Daoy (cell line): ENCODE measurements at regions not wholly inside any gene's neighbourhood (a gene's known extent, or its start where the extent isn't known, plus 50 kb on each side); places are given as distances from the start of the nearest gene placed in this dataset.

Experiments used
- DNase-seq: peaks from one replicate; pipeline ENCODE4 v3.0.0-alpha.2; 2015; ENCODE audit warnings: low read depth

DNA sequence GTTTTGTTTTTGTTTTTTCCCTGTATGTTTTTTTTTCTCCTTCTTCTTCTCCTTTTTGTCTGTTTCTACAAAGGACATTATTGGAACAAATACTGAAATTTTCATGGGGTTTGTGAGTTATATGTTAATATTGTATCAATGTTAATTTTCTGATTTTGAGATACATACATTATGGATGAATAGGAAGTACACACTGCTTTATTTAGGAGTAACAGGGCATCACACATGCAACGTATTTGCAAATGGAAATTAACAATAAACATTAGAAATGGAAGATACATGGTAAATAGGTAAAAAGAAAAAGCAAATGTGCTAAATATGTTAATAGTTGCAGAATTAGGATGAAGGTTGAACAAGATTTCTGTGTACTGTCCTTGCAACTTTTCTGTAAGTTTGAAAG lies 477.2 kb upstream of the INTU start:
- no peak for DNase-seq

DNA sequence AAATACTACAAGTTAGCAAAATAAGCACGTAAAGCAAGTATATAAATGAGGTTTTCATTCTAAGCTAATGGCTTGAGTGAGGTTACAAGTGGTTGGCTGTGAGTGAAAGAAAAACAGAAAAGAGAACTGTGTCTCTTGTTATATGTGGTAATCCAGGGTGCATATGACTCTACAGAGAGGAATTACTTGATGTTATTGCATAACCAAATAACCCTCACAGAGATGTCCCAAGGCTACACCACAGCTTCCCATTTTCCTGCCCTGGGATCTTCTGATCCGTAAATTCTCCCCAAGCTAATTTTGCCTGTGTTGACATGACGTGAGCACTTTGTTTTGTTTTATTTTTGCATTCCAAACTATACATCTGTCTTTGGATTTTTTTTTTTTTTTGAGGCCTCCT lies 470.0 kb upstream of the INTU start:
- no peak for DNase-seq

DNA sequence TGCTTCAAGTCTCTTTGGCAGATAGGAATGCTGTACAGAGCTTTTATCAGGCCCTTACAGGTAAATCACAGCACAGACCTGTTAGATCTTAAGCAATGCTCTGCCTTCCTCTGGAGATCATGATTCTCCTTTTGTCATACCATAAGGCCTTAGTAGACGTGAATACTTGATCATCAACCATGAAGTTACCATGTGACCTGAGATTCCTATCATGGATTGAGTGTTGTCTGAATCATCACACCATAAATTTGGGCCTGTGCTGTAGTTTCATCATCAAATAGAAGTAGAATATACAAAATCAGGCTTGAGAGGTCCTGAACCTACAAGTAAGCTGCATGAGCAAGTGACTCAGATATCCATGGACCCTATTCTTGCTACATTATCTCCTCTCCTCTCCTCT lies 466.8 kb upstream of the INTU start:
- DNase-seq, result no peak

DNA sequence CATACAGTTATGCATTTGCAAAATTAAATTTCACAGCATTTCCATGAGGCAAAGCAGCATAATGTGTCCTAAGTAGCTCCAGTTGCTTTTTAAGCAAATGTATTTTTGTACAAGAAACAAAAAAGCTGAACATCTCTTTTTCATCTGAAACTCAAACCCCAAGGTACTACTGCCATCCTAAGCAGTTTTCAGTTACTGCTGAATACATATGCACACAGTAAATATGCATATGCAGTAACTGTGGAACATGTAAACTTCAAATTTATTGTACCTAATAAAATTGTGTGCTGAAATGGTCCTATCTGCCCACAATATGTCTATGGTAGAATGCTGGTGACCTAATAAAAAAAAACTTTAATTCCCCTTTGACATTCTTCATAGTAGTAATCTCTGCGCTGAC lies 458.6 kb upstream of the INTU start:
- no peak for DNase-seq

DNA sequence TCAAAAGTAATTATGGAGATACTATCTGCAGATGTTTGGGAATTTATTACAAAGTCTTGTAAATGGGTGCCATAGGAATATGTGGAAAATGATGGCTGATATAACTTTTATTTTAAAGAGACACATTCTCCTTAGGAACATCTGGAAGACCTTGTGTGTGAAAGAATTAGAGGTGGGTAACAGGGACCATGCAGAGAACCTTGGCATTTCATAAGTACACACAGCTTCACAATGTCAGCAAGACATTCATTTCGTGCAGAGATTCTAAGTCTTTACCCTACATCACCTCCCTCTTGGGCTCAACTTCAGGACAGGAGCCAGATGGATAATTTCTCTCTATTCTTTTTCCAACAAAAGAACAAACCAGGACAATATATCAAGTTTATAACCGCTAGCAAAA lies 458.1 kb upstream of the INTU start:
- no peak for DNase-seq

DNA sequence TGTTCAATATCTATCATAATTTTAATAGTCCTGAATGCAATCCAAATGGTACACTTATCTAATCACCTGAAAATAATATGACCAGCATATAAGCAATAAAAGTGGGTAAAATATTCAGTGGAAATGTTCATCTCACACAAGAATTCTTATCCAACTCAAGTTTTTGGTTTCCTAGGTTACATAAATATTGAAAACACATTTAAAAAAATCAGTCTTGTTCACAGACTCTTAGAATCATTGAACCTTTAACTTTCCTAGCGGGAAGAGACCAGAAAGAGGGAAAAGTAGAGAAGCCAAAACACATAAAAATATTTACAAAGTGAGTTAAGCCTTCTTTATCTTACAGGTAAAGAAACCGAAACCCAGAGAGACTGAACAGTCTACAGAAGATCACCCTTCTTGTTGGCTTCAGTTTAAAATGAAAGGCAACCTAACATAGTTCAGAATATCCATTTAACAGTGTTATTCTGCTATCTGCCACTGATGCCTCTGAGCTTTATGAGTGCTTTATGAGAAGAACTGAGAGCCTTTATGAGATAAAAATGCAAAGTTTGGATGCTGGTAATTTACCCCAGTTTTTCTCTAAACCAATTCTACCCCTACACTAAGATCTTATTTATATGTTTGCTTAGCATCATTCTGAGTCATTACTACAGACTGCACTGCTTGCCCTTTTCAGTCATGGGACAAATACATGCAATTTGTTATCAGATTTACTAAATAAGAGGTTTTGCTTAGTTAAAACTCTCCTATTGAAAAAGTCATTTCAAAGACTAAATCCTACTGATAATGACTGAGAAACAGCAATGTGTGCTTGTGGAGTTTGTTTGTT lies 453.3 kb upstream of the INTU start:
- DNase-seq, result no peak

DNA sequence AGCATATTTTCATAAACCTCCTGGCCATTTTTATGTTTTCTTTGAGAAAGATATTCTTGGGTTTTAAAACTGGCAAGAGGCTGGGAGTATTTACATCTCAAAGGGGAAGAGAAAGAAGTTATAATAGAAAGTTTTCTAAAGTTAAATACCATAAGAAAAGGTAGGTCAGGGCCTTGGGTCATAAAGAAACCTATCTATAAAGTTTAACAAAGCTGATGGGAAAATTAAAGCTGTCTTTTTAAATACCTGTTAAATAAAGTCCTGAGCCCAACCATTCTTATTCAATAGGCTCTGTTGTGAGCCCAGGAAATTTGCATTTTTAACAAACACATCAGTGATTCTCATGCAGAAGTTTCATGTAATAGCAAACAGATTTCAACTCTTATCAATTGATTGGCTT lies 451.8 kb upstream of the INTU start:
- DNase-seq, result no peak

DNA sequence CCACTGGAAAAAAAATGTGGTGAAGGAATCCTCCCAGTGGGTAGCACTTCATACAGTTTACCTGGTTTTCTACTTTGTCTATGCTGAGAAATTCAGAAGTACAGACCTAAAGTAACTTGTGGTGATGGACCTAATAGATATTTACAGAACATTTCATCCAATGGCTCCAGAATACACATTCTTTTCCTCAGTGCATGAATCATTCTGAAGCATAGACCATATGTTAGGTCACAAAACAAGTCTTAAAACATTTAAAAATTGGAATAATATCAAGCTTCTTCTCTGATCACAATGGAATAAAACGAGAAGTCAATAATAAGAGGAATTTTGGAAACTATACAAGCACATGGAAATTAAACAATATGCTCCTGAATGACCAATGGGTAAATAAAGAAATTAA lies 450.1 kb upstream of the INTU start:
- no peak for DNase-seq

DNA sequence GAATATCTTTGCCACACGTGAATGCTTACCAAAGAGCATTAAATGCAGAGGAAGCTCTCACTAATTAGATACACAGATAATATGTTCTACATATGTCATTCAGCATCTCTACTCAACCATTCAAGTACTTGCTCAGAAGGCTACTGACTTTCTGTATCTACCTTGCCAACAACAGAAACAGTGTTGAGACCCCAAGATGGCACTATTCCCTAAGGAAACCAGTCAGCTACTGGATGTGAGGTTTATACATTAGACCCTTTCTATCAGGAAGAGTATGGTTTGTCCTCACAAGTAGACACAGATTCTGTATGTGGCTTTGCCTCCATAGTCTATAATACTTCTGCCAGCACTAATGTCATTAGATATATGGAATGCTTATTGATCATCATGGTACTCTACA lies 443.9 kb upstream of the INTU start:
- DNase-seq, result no peak

DNA sequence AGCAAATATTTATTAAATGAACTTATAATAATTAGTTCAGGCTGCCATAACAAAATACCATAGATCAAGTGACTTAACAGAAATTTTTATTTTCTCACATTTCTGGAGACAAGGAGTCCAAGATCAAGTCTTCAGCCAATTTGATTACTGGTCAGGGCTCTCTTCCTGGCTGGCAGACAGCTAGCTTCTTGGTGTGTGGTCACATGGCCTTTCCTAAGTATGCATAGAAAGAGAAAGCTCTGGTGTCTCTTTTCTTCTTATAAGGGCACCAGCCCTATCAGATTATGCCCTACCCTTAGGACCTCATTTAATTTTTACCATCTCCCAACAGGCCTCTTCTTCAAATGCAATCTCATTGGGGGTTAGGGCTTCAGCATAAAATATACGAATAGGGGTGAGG lies 438.5 kb upstream of the INTU start:
- DNase-seq, result no peak

DNA sequence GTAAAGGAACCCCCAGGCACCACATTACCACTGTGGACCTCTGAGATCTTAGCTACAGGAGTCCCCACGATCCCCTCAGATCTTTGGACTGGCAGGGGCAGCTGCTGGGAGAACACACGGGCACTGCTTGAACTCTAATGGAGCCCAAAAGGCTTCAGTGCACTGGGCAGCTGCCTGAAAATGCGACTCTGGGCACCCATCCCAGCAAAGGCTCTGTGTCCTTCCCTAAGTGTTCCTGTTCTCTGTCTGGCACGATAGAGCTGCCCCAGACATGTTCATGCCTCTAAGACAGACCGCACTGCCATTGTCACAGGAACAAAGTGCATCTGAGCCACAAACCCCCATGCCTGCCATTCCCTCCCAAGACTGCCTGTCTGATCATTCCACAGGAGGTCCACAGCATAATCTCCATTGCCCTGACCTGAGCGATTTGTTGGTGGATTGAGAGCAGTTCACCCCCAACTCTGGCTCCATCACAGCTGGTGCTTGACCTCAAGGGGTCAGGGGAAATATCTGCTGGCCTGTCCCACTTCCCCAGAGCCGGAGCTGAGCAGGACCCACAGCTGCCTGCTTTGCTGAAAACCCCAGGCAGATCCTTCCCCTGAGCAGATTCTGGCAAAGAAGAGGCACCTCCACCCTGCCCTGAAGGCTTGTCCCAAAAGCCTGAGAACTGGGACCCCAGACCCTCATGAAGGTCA lies 436.0 kb upstream of the INTU start:
- no peak for DNase-seq

DNA sequence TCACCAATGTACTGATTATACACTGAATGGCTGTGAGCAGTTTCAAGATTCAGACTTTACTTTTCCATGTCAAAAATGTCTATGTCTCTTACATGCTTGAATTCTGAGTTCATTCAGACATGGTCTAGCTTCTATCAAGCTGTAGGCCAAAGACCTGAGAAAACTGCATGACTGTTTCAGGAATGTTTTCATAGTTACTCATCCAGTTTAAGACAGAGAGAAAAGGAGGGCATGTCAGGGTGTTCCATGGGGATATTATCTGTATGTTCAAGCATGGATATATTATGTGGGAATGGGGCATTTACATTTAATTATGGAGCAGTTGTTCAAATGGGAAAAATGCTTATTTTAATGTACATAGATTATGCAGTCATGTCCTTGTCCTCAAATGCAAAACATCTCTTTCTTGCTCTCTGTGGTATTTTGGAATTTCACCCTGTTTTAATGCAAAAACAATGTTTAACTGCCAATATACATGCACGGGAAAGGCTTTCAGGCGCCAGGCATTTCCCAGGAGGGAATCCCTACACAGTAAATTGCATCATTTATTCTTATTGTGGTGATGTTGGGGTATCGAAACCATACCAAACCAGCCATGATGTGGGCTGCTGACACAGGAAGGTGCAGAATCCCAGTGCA lies 429.1 kb upstream of the INTU start:
- no peak for DNase-seq

DNA sequence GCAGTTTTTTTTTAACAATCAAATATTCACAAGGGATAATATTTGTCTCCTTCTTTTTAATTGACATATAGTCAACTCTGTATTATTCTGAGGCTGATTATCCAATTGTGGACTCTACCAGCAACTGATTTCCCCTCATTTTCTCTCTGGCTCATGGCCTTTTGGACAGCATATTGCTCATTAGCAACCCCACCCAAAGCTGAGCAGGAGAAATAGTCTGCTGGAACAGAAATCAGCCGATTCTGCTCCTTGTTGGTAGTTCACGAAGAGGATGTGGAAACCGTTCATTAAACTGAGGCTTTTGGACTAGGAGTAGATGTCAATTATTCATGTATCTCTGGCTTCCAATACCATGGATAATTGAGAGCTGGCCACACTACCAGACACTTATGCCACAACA lies 428.4 kb upstream of the INTU start:
- no peak for DNase-seq

DNA sequence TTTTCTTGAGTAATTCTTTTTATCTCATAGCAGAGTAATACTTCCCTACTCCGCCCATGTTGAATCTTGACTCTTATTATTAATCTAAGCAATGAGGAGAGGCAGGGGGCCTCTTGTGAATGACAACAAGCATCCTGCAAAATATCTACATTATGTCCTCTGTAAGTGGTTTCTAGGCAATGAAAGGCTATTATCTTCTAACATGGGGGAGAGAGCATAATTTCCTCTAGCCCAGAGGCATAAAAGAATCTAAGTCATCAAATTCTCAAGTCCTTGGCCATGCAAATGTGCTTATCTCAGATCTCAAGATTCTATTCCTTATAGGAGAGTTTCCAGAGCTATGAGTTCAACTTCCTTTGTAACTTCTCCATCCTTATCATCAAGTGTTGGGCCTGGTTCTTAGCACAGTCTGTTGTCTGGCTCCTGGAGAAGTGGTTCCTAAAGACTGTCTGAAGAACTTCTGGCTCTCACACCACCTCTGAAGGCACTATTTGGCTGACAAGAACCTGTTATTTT lies 423.1 kb upstream of the INTU start:
- no peak for DNase-seq

DNA sequence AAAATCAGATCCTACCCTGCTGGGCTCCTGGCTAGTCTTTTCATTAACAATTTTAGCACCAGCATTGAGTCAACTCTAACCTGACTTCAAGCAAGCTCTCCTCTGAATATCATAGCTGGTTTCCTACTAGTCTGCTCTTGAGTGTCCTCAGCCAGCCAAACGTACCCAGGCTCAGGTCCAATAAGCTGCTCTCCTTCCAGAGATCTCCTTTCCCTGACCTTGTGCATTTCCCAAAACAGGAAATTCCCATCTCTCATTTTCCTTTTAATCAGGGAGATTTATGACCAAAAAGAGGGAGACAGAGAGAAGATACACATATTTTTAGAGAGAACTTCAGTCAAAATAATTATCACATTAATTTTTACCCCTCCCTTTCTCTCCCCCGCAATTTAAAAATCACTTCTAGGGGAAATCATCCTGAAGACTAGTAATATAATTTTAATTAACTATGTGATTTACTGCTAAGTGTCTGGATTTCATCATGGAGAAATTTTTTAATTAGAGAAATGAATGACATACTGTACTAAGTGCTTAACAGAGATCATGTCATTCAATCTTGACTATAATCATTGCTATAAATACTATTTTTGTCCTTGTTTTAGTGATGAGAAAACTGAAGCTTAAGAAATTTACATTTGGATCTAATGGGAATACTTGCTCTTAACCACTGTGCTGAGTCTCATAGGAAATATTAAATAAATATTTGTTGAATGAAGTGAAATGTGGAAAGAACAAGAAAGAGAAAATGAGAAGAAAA lies 421.7 kb upstream of the INTU start:
- no peak for DNase-seq

DNA sequence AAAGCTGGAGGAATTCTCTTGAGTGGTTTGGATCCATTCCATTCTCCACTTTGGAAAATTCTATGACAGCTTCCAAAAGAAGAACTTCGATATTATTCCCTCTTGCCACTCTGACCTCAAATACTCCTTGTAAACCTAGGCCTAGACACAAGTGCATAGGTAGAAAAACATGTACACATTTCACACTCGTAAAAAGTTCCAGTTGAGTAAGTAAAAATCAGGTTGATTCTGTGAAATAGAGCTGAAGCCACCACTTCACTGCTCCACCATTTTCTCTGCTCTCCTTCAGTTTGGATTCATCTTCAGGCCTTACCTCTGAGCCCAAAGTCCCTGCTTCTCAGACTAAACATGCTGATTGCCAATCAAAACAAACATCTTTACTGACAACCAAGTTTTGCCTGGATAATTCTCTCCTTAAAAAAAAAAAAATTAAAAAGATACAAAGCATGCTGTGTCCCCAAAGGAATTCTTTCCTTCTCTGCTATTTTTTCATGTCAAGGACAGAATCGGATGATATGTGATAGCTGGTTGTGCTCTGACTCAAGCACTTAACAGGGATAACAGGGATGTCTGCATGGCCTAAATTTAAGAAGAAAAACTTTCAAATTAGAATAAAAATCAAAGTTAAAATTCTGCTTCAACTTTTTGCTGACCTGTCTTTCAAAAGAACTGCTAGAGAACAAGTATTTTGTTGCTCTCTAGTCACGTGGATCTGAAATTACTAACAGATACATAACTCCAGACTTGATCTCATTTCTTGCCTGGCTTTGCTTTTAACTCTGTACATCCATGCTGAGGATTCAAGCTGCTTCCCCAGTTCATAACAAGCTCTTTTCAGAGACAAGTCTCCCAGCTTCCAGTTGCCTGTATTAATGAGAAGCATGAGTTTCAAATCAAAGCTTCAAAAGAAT lies 420.9 kb upstream of the INTU start:
- no peak for DNase-seq

DNA sequence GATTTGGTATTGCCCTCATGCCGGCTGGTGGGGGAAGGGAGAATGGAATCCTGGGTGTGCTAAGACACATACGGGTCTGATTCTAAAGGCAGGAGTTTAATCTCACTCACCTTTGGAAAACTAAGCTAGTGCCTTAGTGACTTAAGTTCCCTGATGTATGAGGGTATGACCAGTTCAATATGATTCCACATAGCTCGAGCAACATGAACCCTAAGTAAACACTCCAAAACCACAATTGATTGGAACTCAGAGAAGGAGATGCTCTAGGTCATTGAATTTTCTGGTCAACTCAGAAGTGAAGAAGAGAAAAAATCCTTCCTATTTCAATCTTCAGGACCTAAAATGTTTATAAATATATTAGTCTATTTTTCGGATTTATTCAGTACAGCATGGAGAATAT lies 420.1 kb upstream of the INTU start:
- no peak for DNase-seq

DNA sequence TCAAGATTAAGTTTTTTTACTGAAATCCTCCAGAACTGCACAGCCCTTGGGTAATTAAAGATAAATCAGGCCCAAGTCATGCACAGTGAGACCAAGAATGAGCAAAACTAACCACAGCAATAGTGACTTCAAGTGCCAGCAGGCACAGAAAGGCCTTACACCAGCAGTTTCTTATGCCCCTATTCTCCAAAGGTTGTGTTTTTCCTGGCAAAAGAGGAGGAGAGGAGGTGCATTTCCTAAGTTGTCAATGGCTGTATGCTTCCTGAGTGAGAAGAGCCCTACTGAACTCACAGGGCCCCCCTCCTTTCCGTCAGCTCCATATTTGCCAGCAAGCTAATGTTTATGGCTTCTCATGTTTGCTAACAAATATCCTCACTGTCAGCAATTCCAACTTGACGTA lies 418.7 kb upstream of the INTU start:
- no peak for DNase-seq

DNA sequence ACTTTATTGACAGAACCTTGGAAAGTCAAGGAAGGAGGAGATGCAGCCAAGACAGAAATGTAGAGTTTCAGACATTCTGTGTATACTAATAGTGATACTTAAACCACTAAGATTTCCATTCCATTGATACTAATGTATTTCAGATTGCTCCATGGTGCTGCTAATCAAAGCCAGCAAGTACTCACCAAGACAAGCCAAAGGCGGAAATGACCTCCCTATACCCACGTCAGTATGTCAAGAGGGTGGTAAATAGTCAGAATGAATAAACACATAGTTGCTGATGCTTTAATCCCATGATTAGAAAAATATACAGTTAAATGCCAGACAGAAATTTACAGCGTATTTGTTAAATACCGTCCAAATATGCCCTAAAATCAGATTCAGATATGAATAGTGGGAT lies 417.8 kb upstream of the INTU start:
- DNase-seq, result no peak

DNA sequence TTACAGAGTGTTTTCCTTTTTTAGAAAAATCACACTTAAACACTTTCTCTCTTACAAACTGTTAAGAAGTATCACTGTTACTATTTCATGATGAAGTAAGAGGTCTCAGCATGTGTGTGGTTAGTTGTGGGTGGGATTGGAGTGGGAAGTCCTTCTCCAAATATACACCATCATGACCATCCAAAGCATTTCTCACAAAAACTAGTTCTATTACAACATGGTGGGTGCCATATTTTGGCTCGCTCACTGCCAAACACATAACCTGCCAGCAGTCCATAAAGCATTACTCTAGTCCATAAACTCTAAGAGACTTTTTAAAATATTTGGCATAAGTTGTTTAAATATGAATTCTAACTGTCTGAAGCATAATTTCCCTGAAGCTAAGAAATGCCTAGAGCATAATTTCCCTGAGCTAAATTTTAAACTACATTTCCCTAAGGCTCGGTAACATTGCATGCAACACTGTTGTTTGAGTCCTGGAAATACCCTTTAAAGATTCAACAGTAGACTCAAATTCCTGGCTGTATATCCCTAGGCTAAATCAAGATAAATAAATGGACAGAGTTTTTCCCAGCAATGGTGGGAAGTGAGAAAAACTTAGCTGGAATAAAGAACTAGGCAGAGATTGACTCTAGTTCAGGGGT lies 415.0 kb upstream of the INTU start:
- DNase-seq, result no peak

DNA sequence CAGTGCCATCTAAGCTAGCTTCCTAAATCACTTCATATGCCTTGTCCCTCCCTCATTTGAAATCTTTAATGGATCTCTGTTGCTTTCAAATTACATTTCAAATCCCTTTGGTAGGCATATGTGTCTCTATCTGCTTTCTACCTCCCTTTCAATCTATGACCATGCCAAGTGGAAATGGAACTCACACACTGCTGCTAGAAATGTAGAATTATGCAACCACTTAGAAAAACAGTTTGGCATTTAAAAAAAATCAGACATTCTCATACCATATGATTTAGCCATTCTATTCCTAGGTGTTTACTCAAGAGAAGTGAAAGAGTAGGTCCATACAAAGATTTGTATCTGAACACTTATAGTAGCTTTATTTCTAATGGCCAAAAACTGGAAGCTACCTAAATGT lies 413.5 kb upstream of the INTU start:
- DNase-seq, result no peak
